PC-3 (cell line): ENCODE measurements at regions not wholly inside any gene's neighbourhood (a gene's known extent, or its start where the extent isn't known, plus 50 kb on each side); places are given as distances from the start of the nearest gene placed in this dataset.

Source experiments
- CTCF ChIP-seq: fragments of 300-600 bp; sonication (generic); conservative IDR thresholded peaks from 2 replicates; pipeline ENCODE4 v1.5.1; 2017; ENCODE audit warnings: antibody characterized with exemption, low read depth, mild to moderate bottlenecking, low read length
- EZH2 ChIP-seq: fragments of 300-600 bp; sonication (generic); IDR thresholded peaks from one replicate; pipeline ENCODE4 v1.6.1; 2017; ENCODE audit warnings: antibody characterized with exemption, mild to moderate bottlenecking, low read length; ENCODE audit not compliant: unreplicated experiment
- EZH2phosphoT487 ChIP-seq: fragments of 300-600 bp; sonication (generic); IDR thresholded peaks from 2 replicates; pipeline ENCODE4 v1.6.1; 2018; ENCODE audit warnings: mild to moderate bottlenecking, antibody characterized with exemption, low read length, borderline replicate concordance

GRCh38 chr21:25115021-25115420, 492.3 kb downstream of the MRPL39 start:
- TF ChIP-seq CTCF = no peak
- TF ChIP-seq EZH2 = no peak
- no peak for TF ChIP-seq EZH2phosphoT487
